H1 (cell line): ENCODE measurements at regions not wholly inside any gene's neighbourhood (a gene's known extent, or its start where the extent isn't known, plus 50 kb on each side); places are given as distances from the start of the nearest gene placed in this dataset.

Source experiments
- CTCF ChIA-PET: fragments of 300-600 bp; sonication (Branson Sonifier 250); formaldehyde crosslinking; loops from one replicate; lab custom pipeline; 2021; ENCODE audit not compliant: partially characterized antibody; lab: Charles Lee
- POLR2A ChIA-PET: fragments of 300-600 bp; sonication (Branson Sonifier 250); formaldehyde crosslinking; loops from one replicate; lab custom pipeline; 2021; ENCODE audit warnings: inconsistent platforms; ENCODE audit not compliant: partially characterized antibody; lab: Charles Lee
- DNase-seq, 2 experiments: peaks; one replicate each; pipeline versions ENCODE4 v3.0.0 to v3.0.0-alpha.2; 2010 to 2022; ENCODE audit warnings: low spot score in 2 of 2, low read depth in 1 of 2, mixed read lengths in 1 of 2
- FAIRE-seq: peaks from 2 replicates; lab custom pipeline; 2011; peaks lifted over from hg19 to GRCh38; lab: Jason Lieb, UNC
- H2AFZ ChIP-seq: 2 replicates; pipeline ENCODE4 v1.8.1; 2012; ENCODE audit warnings: low read length, inconsistent platforms
- H2AK5ac ChIP-seq: 2 replicates; pipeline ENCODE4 v1.6.1; 2013; ENCODE audit warnings: low read depth, low read length
- H2BK120ac ChIP-seq: replicated peaks from 2 replicates; pipeline ENCODE3; 2013; ENCODE audit warnings: low read depth, low read length, inconsistent platforms
- H2BK12ac ChIP-seq: 2 replicates; pipeline ENCODE4 v1.6.1; 2013; ENCODE audit warnings: low read depth, low read length
- H2BK15ac ChIP-seq: 2 replicates; pipeline ENCODE4 v1.6.1; 2013; ENCODE audit warnings: low read length
- H2BK20ac ChIP-seq: 2 replicates; pipeline ENCODE4 v1.6.1; 2013; ENCODE audit warnings: low read length
- H2BK5ac ChIP-seq: 2 replicates; pipeline ENCODE4 v1.6.1; 2013; ENCODE audit warnings: low read depth, low read length
- H3K14ac ChIP-seq: 2 replicates; pipeline ENCODE4 v1.6.1; 2013; ENCODE audit warnings: inconsistent platforms; ENCODE audit not compliant: insufficient read length
- H3K18ac ChIP-seq: 2 replicates; pipeline ENCODE4 v1.6.1; 2013; ENCODE audit warnings: low read length; ENCODE audit errors: extremely low read depth
- H3K23ac ChIP-seq: 2 replicates; pipeline ENCODE4 v1.6.1; 2013; ENCODE audit warnings: inconsistent platforms; ENCODE audit not compliant: insufficient read length
- H3K23me2 ChIP-seq: 2 replicates; pipeline ENCODE4 v1.6.1; 2013; ENCODE audit warnings: low read depth, low read length
- H3K27ac ChIP-seq: 2 replicates; pipeline ENCODE4 v1.6.1; 2011; ENCODE audit warnings: low read depth, low read length, inconsistent platforms
- H3K27me3 ChIP-seq, 4 experiments: replicated peaks in 1 of 4; 1 replicate in 1 of 4; 2 replicates in 3 of 4; pipeline versions ENCODE4 v1.6.1 to v1.8.1; 2011 to 2013; ENCODE audit warnings: low read length in 3 of 4, mild to moderate bottlenecking in 3 of 4, inconsistent platforms in 2 of 4, mixed read lengths in 2 of 4, moderate library complexity in 1 of 4; ENCODE audit not compliant: control insufficient read depth in 3 of 4, insufficient read depth in 3 of 4; ENCODE audit errors: extremely low read depth in 1 of 4
- H3K36me3 ChIP-seq, 4 experiments: 2 replicates each; pipeline versions ENCODE4 v1.6.1 to v1.8.1; 2011 to 2013; ENCODE audit warnings: mild to moderate bottlenecking in 4 of 4, low read length in 3 of 4, moderate library complexity in 2 of 4, control low read depth in 1 of 4, inconsistent platforms in 1 of 4; ENCODE audit not compliant: insufficient read depth in 4 of 4, control insufficient read depth in 2 of 4
- H3K4ac ChIP-seq: replicated peaks from 2 replicates; pipeline ENCODE3; 2013; ENCODE audit warnings: low read length, low read depth, mixed read lengths, inconsistent platforms; ENCODE audit not compliant: insufficient read length
- H3K4me1 ChIP-seq, 4 experiments: replicated peaks in 1 of 4; 1 replicate in 1 of 4; 2 replicates in 3 of 4; pipeline versions ENCODE4 v1.6.1 to v1.8.1; 2011 to 2013; ENCODE audit warnings: low read length in 3 of 4, inconsistent platforms in 2 of 4, mixed read lengths in 1 of 4; ENCODE audit not compliant: insufficient read depth in 4 of 4, control insufficient read depth in 3 of 4
- H3K4me2 ChIP-seq, 2 experiments: 2 replicates each; pipeline versions ENCODE4 v1.6.1 to v1.8.1; 2011 to 2013; ENCODE audit warnings: low read depth in 2 of 2, low read length in 2 of 2, control low read depth in 1 of 2, inconsistent platforms in 1 of 2, mild to moderate bottlenecking in 1 of 2; ENCODE audit not compliant: insufficient read depth in 1 of 2
- H3K4me3 ChIP-seq, 4 experiments: fragments of 200-600, 300-600 bp in 1 of 4; sonication (generic), shearing (Covaris generic), sonication (Bioruptor Twin) in 1 of 4; 2 replicates each; pipeline versions ENCODE4 v1.5.1 to v1.8.1; 2011 to 2016; ENCODE audit warnings: low read length in 4 of 4, low read depth in 3 of 4, control low read depth in 2 of 4, inconsistent platforms in 2 of 4, mild to moderate bottlenecking in 2 of 4, mixed read lengths in 1 of 4, moderate library complexity in 1 of 4; ENCODE audit not compliant: insufficient read depth in 2 of 4; ENCODE audit errors: extremely low read depth in 1 of 4
- H3K56ac ChIP-seq: replicated peaks from 2 replicates; pipeline ENCODE3; 2013; ENCODE audit warnings: low read depth, mild to moderate bottlenecking, mixed read lengths, low read length, inconsistent platforms; ENCODE audit not compliant: insufficient read length
- H3K79me1 ChIP-seq: 2 replicates; pipeline ENCODE4 v1.6.1; 2013; ENCODE audit warnings: low read depth, low read length, control low read depth
- H3K79me2 ChIP-seq, 2 experiments: 2 replicates each; pipeline versions ENCODE4 v1.6.1 to v1.8.1; 2012 to 2013; ENCODE audit warnings: low read length in 2 of 2, mild to moderate bottlenecking in 2 of 2, inconsistent platforms in 1 of 2; ENCODE audit not compliant: insufficient read depth in 2 of 2, control insufficient read depth in 1 of 2
- H3K9ac ChIP-seq, 4 experiments: replicated peaks in 1 of 4; 1 replicate in 1 of 4; 2 replicates in 3 of 4; pipeline versions ENCODE4 v1.6.1 to v1.8.1; 2011 to 2013; ENCODE audit warnings: low read depth in 3 of 4, low read length in 3 of 4, control low read depth in 2 of 4, mild to moderate bottlenecking in 2 of 4, moderate library complexity in 2 of 4, inconsistent platforms in 1 of 4; ENCODE audit errors: extremely low read depth in 1 of 4
- H3K9me3 ChIP-seq, 2 experiments: 2 replicates each; pipeline versions ENCODE4 v1.6.1 to v1.8.1; 2012 to 2013; ENCODE audit warnings: mild to moderate bottlenecking in 2 of 2, moderate library complexity in 2 of 2, control low read depth in 1 of 2, inconsistent platforms in 1 of 2, low read depth in 1 of 2, low read length in 1 of 2, mixed read lengths in 1 of 2; ENCODE audit not compliant: insufficient read depth in 2 of 2
- H4K20me1 ChIP-seq, 2 experiments: replicated peaks in 1 of 2; 2 replicates each; pipeline versions ENCODE3 to v1.8.1; 2011 to 2013; ENCODE audit warnings: inconsistent platforms in 2 of 2, low read length in 2 of 2, mild to moderate bottlenecking in 1 of 2; ENCODE audit not compliant: insufficient read depth in 2 of 2, control insufficient read depth in 1 of 2
- H4K5ac ChIP-seq: 2 replicates; pipeline ENCODE4 v1.6.1; 2013; ENCODE audit warnings: low read length, low read depth, mixed read lengths, inconsistent platforms; ENCODE audit not compliant: insufficient read length
- H4K8ac ChIP-seq: 2 replicates; pipeline ENCODE4 v1.8.0; 2013; ENCODE audit warnings: mild to moderate bottlenecking, moderate library complexity, low read length, inconsistent platforms; ENCODE audit not compliant: insufficient read depth; ENCODE audit errors: extremely low read depth
- H4K91ac ChIP-seq: replicated peaks from 2 replicates; pipeline ENCODE3; 2013; ENCODE audit warnings: low read length, mixed read lengths, inconsistent platforms; ENCODE audit not compliant: insufficient read length
- ATF2 ChIP-seq: IDR thresholded peaks from 2 replicates; pipeline ENCODE4 v1.6.1; 2012; ENCODE audit warnings: low read length, inconsistent platforms
- TAF1 ChIP-seq: IDR thresholded peaks from 2 replicates; pipeline ENCODE4 v1.6.1; 2011; ENCODE audit warnings: mild to moderate bottlenecking, low read depth, low read length
- WGBS, 2 experiments: shearing (Covaris generic) in 1 of 2; methylation state at CpG; one replicate each; pipeline versions ENCODE4 v1.1.6 to v1.1.7; 2013 to 2015; ENCODE audit warnings: low lambda C conversion rate in 2 of 2, mixed read lengths in 2 of 2, inconsistent platforms in 1 of 2, low coverage in 1 of 2, missing lambda C conversion rate in 1 of 2; ENCODE audit not compliant: insufficient replicate concordance in 2 of 2, insufficient coverage in 1 of 2, insufficient read length in 1 of 2; ENCODE audit errors: extremely low coverage in 1 of 2, missing lambda C conversion rate in 1 of 2; 5-methylcytosine and 5-hydroxymethylcytosine counted together

GRCh38 chr2:226631187-226631586 is 168.4 kb downstream of the IRS1 start:
- no peaks in the 10 kb centered on the region for H3K36me3 ChIP-seq
- TF ChIP-seq TAF1 (no peak), ATF2 (no peak)
- TF ChIP-seq, all 59 proteins: peak for 0
- H4K91ac ChIP-seq: no peak overlapping the region
- no peak overlapping the region for H3K4me2 ChIP-seq
- H3K79me2 ChIP-seq: no peaks in the 10 kb centered on the region
- no peak overlapping the region for H3K14ac ChIP-seq
- no peak overlapping the region for H2BK12ac ChIP-seq
- H2BK20ac ChIP-seq: no peak overlapping the region
- H3K18ac ChIP-seq: no peak overlapping the region
- FAIRE-seq (no peak), DNase-seq (no peak)
- no peak overlapping the region for H4K8ac ChIP-seq
- CTCF ChIA-PET: no interaction called here
- POLR2A ChIA-PET: no interaction called here
- no peak overlapping the region for H3K23ac ChIP-seq
- no peak overlapping the region for H4K5ac ChIP-seq
- H4K20me1 ChIP-seq: no peaks in the 10 kb centered on the region
- H2AFZ ChIP-seq: no peak overlapping the region
- H3K4me1 ChIP-seq: no peaks in the 10 kb centered on the region
- no peak overlapping the region for H3K27ac ChIP-seq
- no peaks in the 10 kb centered on the region for H3K23me2 ChIP-seq
- H2AK5ac ChIP-seq: no peak overlapping the region
- no peaks in the 10 kb centered on the region for H3K27me3 ChIP-seq
- no peaks in the 10 kb centered on the region for H3K79me1 ChIP-seq
- H3K4ac ChIP-seq: no peak overlapping the region
- no peaks in the 10 kb centered on the region for H3K9me3 ChIP-seq
- no peak overlapping the region for H3K9ac ChIP-seq
- no peak overlapping the region for H2BK15ac ChIP-seq
- H3K4me3 ChIP-seq: no peak overlapping the region
- H2BK5ac ChIP-seq: no peak overlapping the region
- no peak overlapping the region for H3K56ac ChIP-seq
- H2BK120ac ChIP-seq: no peak overlapping the region
- 97% methylated on average over 3 of the region's 3 CpGs; no CpG with 5 or more reads in 1 of the 2 experiments for WGBS, 2 experiments
